ENCODE measurements at regions not wholly inside any gene's neighbourhood (a gene's known extent, or its start where the extent isn't known, plus 50 kb on each side); places are given as distances from the start of the nearest gene placed in this dataset.

GRCh38 chr11:113602483-113602882, 103.6 kb downstream of the TMPRSS5 start:
- Histone ChIP-seq H3K36me3 (ENCODE audit: control insufficient read depth in 2 of 2, extremely low read depth in 1 of 2, insufficient read depth in 2 of 2, low read length in 2 of 2) (no peaks in the 10 kb centered on the region), H3K27ac (ENCODE audit: insufficient read depth, low read depth, low read length) (no peak overlapping the region), H3K4me3 (replicated peaks in 1 of 3; ENCODE audit: insufficient read depth in 1 of 3, low read depth in 1 of 3, low read length in 3 of 3) (no peak overlapping the region), H3K9ac (replicated peaks; ENCODE audit: extremely low read depth, insufficient read depth, low read length) (no peak overlapping the region), H3K4me2 (ENCODE audit: insufficient read depth, low read length) (no peak overlapping the region), H3K9me3 (replicated peaks; ENCODE audit: control insufficient read depth, insufficient read depth, low read length) (no peaks in the 10 kb centered on the region), H2AFZ (ENCODE audit: low read depth, low read length) (no peak overlapping the region), H3K9me1 (replicated peaks; ENCODE audit: control insufficient read depth, extremely low read depth, insufficient read depth, low read length) (no peaks in the 10 kb centered on the region), H3K79me2 (ENCODE audit: control insufficient read depth, insufficient read depth, low read length) (no peaks in the 10 kb centered on the region), H3K4me1 (ENCODE audit: control insufficient read depth, extremely low read depth, insufficient read depth, low read length) (no peaks in the 10 kb centered on the region), H4K20me1 (replicated peaks; ENCODE audit: control insufficient read depth, extremely low read depth, insufficient read depth, low read length) (no peaks in the 10 kb centered on the region), H3K27me3 (ENCODE audit: control insufficient read depth in 2 of 2, insufficient read depth in 2 of 2, low read length in 2 of 2) (no peaks in the 10 kb centered on the region)
- dilution Hi-C loops (cut with MboI; ENCODE audit: extremely low pct_ligation_motif_present, low sequenced_read_pairs), result no loop called here
- CTCF ChIA-PET, result no interaction called here
- TF ChIP-seq CTCF (IDR thresholded peaks at IDR 0.05; ENCODE audit: extremely low read depth in 1 of 2, insufficient read depth in 1 of 2, low read depth in 1 of 2, low read length in 2 of 2), result no peak
- TF ChIP-seq FOS (IDR thresholded peaks at IDR 0.05; ENCODE audit: borderline replicate concordance, insufficient read depth, low read length), result no peak
- TF ChIP-seq MAX (IDR thresholded peaks at IDR 0.05; ENCODE audit: insufficient read depth, insufficient read length), result no peak
- TF ChIP-seq EZH2 (IDR thresholded peaks at IDR 0.05; ENCODE audit: borderline replicate concordance, low read depth, low read length, severe bottlenecking), result no peak
- no peak for TF ChIP-seq JUN (IDR thresholded peaks at IDR 0.05; ENCODE audit: borderline replicate concordance, insufficient read depth, insufficient read length, low read depth)
- no peak for TF ChIP-seq POLR2AphosphoS5 (IDR thresholded peaks at IDR 0.05; ENCODE audit: insufficient read depth, low read depth, low read length)
- no peak for TF ChIP-seq GATA2 (IDR thresholded peaks at IDR 0.05; ENCODE audit: insufficient read depth, insufficient read length, low read depth, low read length)
- no peak for TF ChIP-seq POLR2A (IDR thresholded peaks at IDR 0.05; ENCODE audit: low read depth, low read length)
- no peak for TF ChIP-seq MYC (IDR thresholded peaks at IDR 0.05; ENCODE audit: low read depth, low read length)
- no TSS peak for BruUV-seq (replicated peaks)
- DNase-seq (ENCODE audit: low read depth, low spot score), result no peak
- FAIRE-seq, result no peak
- intact Hi-C loops (cut with micrococcal nuclease), result no loop called here
- POLR2A ChIA-PET, result no interaction called here

All from endothelial cell of umbilical vein (primary cell).